AG10803 (cell line): ENCODE measurements at regions not wholly inside any gene's neighbourhood (a gene's known extent, or its start where the extent isn't known, plus 50 kb on each side); places are given as distances from the start of the nearest gene placed in this dataset.

Experiments used
- DNase-seq: peaks from one replicate; pipeline ENCODE4 v3.0.0; 2010; ENCODE audit warnings: low read depth
- H3K4me3 ChIP-seq: 2 replicates; pipeline ENCODE4 v1.5.1; 2011; ENCODE audit warnings: mild to moderate bottlenecking, low read length, control low read depth
- CTCF ChIP-seq: conservative IDR thresholded peaks from 2 replicates; pipeline ENCODE4 v1.5.1; 2011; ENCODE audit warnings: mild to moderate bottlenecking, low read length, control low read depth, inconsistent platforms

- TF ChIP-seq CTCF: no peak
- H3K4me3 ChIP-seq: no peak overlapping the region
- no peak for DNase-seq
These were observed 58.7 kb upstream of the MYRIP start for GRCh38 chr3:39750712-39751111.

- H3K4me3 ChIP-seq: no peak overlapping the region
- DNase-seq: no peak
- no peak for TF ChIP-seq CTCF
These were observed 58.1 kb upstream of the MYRIP start for GRCh38 chr3:39751286-39751685.

- H3K4me3 ChIP-seq: no peak overlapping the region
- DNase-seq: no peak
- TF ChIP-seq CTCF: no peak
These were observed 57.3 kb upstream of the MYRIP start for GRCh38 chr3:39752019-39752637.

GRCh38 chr3:39752751-39753150 is 56.7 kb upstream of the MYRIP start:
- DNase-seq: no peak
- H3K4me3 ChIP-seq: no peak overlapping the region
- TF ChIP-seq CTCF: no peak

GRCh38 chr3:39753391-39753790 is 56.0 kb upstream of the MYRIP start:
- TF ChIP-seq CTCF: no peak
- no peak for DNase-seq
- no peak overlapping the region for H3K4me3 ChIP-seq

GRCh38 chr3:39754549-39754948 is 54.9 kb upstream of the MYRIP start:
- no peak for DNase-seq
- no peak overlapping the region for H3K4me3 ChIP-seq
- TF ChIP-seq CTCF: no peak

- H3K4me3 ChIP-seq: no peak overlapping the region
- TF ChIP-seq CTCF: no peak
- DNase-seq: no peak
These were observed 54.3 kb upstream of the MYRIP start for GRCh38 chr3:39755100-39755499.
